OCI-LY3 (cell line): ENCODE measurements at regions not wholly inside any gene's neighbourhood (a gene's known extent, or its start where the extent isn't known, plus 50 kb on each side); places are given as distances from the start of the nearest gene placed in this dataset.
A peak's percentile ranks its signal among the peaks of the same experiment; 100 is the strongest.

ENCODE experiments used
- H2AFZ ChIP-seq: fragments of 200-600, 300-600 bp; shearing (Covaris generic); 2 replicates; pipeline ENCODE4 v1.6.0; 2014; ENCODE audit warnings: antibody characterized with exemption, low read depth, low read length
- H3K27ac ChIP-seq: fragments of 200-600, 300-600 bp; sonication (generic); 2 replicates; pipeline ENCODE4 v1.5.1; 2014; ENCODE audit warnings: mild to moderate bottlenecking, low read length, moderate library complexity, mixed read lengths
- H3K27me3 ChIP-seq: fragments of 200-600, 300-600 bp; sonication (generic); 2 replicates; pipeline ENCODE4 v1.6.1; 2014; ENCODE audit warnings: low read depth, low read length, mixed read lengths
- H3K36me3 ChIP-seq: fragments of 200-600, 300-600 bp; sonication (generic); replicated peaks from 2 replicates; pipeline ENCODE3; 2014; ENCODE audit warnings: low read depth, low read length, mixed read lengths
- H3K4me1 ChIP-seq: fragments of 300-600, 200-600 bp; sonication (generic); 2 replicates; pipeline ENCODE4 v1.6.1; 2014; ENCODE audit warnings: low read length, mixed read lengths
- H3K4me2 ChIP-seq: fragments of 200-600, 300-600 bp; sonication (generic); 2 replicates; pipeline ENCODE4 v1.6.1; 2014; ENCODE audit warnings: low read length, mixed read lengths
- H3K4me3 ChIP-seq: fragments of 300-600, 200-600 bp; sonication (generic); 2 replicates; pipeline ENCODE4 v1.5.1; 2014; ENCODE audit warnings: antibody characterized with exemption, mild to moderate bottlenecking, low read length, moderate library complexity
- H3K79me2 ChIP-seq: fragments of 300-600, 200-600 bp; shearing (Covaris generic); 2 replicates; pipeline ENCODE4 v1.6.1; 2014; ENCODE audit warnings: mild to moderate bottlenecking, low read length, mixed read lengths
- H3K9ac ChIP-seq: fragments of 300-600, 200-600 bp; shearing (Covaris generic); 2 replicates; pipeline ENCODE4 v1.6.0; 2014; ENCODE audit warnings: mild to moderate bottlenecking, low read length, moderate library complexity
- H3K9me3 ChIP-seq: fragments of 200-600, 300-600 bp; shearing (Covaris generic); 2 replicates; pipeline ENCODE4 v1.6.1; 2014; ENCODE audit warnings: low read length, mixed read lengths; ENCODE audit not compliant: insufficient read depth
- H4K20me1 ChIP-seq: fragments of 200-600, 300-600 bp; sonication (generic); 2 replicates; pipeline ENCODE4 v1.6.1; 2016; ENCODE audit warnings: low read length, mixed read lengths; ENCODE audit not compliant: insufficient read depth
- EZH2phosphoT487 ChIP-seq: fragments of 200-600 bp; shearing (Covaris generic); IDR thresholded peaks from 2 replicates; pipeline ENCODE4 v1.6.1; 2018; ENCODE audit warnings: antibody characterized with exemption, mixed run types, low read depth
- TF ChIP-seq, protein P1 (sequence below): fragments of 200-600, 300-600 bp; sonication (generic); IDR thresholded peaks from 2 replicates; pipeline ENCODE4 v1.5.1; 2014; ENCODE audit warnings: antibody characterized with exemption, low read length, low read depth

DNA sequence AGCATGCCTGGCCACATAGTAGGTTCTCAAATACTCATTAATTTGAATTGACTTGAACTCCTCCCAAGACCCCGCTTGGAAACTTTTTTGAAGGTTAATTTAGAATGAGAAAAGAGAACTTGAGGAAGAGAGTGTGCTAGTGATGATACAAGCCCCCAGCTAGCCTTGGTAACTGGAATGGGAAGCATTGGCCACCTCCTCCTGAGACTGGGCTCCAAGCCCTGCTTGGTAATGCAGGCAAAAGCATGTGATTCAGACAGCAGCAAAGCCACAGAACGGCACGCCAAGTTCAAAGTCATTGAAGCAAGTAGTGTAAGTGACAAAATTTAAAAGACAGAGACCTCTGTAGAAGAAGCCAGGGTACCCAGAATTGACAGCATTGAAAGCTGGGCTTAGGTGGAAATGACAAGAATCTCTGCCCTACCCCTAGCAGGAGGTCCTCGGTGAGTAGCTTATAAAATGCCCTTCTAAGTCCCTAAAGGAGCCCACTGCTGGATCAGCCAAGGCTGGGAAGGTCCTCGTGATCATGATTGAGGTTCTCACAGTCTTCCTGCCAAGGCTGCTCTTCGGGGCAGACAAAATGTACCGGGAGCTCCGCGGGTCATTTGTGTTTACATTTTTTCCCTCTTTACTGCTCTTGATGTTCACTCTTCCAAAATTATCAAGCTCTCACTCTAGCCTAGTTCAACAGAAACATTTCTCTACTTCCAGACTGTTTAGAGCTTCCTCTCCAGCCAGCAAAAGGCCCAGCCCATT is 99.4 kb downstream of the TSEN15 start:
- Histone ChIP-seq H3K79me2 (no peaks in the 10 kb centered on the region), H3K36me3 (no peaks in the 10 kb centered on the region), H3K9ac (no peak overlapping the region), H3K4me1 (no peaks in the 10 kb centered on the region), H3K4me3 (no peak overlapping the region), H3K9me3 (no peaks in the 10 kb centered on the region), H3K27me3 (peaks cover 38% of the 10 kb centered on the region), H3K4me2 (no peak overlapping the region), H2AFZ (no peak overlapping the region), H4K20me1 (no peaks in the 10 kb centered on the region), H3K27ac (no peak overlapping the region)
- TF ChIP-seq EZH2phosphoT487: no peak
- TF ChIP-seq, protein P1, sequence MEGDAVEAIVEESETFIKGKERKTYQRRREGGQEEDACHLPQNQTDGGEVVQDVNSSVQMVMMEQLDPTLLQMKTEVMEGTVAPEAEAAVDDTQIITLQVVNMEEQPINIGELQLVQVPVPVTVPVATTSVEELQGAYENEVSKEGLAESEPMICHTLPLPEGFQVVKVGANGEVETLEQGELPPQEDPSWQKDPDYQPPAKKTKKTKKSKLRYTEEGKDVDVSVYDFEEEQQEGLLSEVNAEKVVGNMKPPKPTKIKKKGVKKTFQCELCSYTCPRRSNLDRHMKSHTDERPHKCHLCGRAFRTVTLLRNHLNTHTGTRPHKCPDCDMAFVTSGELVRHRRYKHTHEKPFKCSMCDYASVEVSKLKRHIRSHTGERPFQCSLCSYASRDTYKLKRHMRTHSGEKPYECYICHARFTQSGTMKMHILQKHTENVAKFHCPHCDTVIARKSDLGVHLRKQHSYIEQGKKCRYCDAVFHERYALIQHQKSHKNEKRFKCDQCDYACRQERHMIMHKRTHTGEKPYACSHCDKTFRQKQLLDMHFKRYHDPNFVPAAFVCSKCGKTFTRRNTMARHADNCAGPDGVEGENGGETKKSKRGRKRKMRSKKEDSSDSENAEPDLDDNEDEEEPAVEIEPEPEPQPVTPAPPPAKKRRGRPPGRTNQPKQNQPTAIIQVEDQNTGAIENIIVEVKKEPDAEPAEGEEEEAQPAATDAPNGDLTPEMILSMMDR: no peak

DNA sequence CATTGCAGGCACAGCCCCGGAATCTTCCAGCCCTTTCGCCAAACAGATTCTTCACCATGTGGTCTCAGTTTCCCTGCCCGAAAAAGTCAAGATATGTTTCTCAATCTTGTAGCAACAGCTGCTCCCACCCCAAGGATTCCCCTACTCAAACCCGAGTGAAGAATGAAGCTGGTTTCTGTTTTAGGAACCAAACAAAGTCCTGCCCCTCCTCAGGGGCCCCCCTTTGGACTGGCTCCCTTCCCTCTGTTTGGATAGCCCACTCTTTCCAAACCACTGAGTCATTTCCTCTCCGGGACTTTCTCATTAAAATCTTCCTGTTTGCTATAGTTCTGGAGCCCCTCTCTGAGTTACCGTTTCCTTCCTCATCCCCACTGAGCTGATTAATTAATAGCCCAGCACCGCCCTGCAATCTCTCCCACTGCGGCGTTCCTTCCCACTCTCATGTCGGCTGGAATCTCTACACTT is 100.9 kb downstream of the TSEN15 start:
- no peaks in the 10 kb centered on the region for H3K79me2 ChIP-seq
- peak overlapping the region; percentile 24 for H3K4me3 ChIP-seq
- H3K4me2 ChIP-seq: peak overlapping the region; percentile 39
- no peaks in the 10 kb centered on the region for H4K20me1 ChIP-seq
- no peak overlapping the region for H3K27ac ChIP-seq
- H2AFZ ChIP-seq: peak overlapping the region; percentile 20; the same call in 1 of the 2 replicates
- peaks cover 30% of the 10 kb centered on the region for H3K27me3 ChIP-seq
- no peaks in the 10 kb centered on the region for H3K36me3 ChIP-seq
- no peaks in the 10 kb centered on the region for H3K4me1 ChIP-seq
- H3K9ac ChIP-seq: no peak overlapping the region
- TF ChIP-seq, protein P1: no peak
- TF ChIP-seq EZH2phosphoT487: no peak
- H3K9me3 ChIP-seq: no peaks in the 10 kb centered on the region

DNA sequence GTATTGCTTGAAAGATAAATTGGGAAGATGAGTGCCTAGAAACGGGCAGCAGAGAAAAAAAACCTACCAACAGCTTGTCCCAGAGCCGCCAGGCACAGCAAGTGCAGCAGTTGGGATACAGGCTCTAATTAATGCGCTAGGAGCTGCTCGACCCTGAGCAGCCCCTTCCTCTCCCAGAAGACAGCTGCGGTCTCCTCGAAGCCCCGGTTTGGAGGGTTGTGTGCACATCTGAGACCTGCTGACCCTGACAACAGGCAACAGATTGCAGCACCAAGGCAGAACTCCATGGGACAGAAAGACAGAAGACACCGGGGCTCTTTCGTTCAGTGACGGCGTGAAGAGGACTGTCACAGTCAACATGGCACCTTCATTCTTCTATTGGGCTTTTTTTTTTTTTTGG is 101.4 kb downstream of the TSEN15 start:
- 0 out of 2 replicates have a peak overlapping the region, but pooled peaks have one; percentile 20 for H2AFZ ChIP-seq
- peak overlapping the region; percentile 39 for H3K4me2 ChIP-seq
- no peak for TF ChIP-seq EZH2phosphoT487
- TF ChIP-seq, protein P1: no peak
- H4K20me1 ChIP-seq: no peaks in the 10 kb centered on the region
- H3K4me3 ChIP-seq: no peak overlapping the region
- no peaks in the 10 kb centered on the region for H3K4me1 ChIP-seq
- no peak overlapping the region for H3K9ac ChIP-seq
- H3K27me3 ChIP-seq: peaks cover 27% of the 10 kb centered on the region
- H3K36me3 ChIP-seq: no peaks in the 10 kb centered on the region
- no peaks in the 10 kb centered on the region for H3K9me3 ChIP-seq
- H3K27ac ChIP-seq: no peak overlapping the region
- no peaks in the 10 kb centered on the region for H3K79me2 ChIP-seq

DNA sequence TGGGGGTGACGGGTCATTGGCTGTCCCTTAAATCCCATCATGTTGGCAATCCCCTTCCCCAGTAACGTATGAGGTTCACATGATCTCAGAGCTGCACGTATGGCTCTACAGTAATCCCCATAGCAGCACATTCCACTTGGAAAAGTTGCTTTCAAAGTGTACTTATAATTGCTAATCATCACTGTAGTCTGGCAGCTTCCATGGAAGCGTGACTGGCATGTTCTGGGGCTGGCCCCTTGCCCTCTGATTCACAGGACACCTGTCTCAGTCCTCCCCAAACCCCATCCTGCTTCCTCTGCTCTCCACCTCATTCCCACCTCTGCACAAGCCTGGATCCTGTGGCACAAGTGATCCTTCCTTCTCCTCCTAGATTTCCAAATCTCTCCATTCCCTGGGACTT is 102.2 kb downstream of the TSEN15 start:
- Histone ChIP-seq H4K20me1 (no peaks in the 10 kb centered on the region), H2AFZ (no peak overlapping the region), H3K4me1 (no peaks in the 10 kb centered on the region), H3K4me3 (no peak overlapping the region), H3K27ac (no peak overlapping the region), H3K9me3 (no peaks in the 10 kb centered on the region), H3K79me2 (no peaks in the 10 kb centered on the region), H3K9ac (no peak overlapping the region), H3K36me3 (no peaks in the 10 kb centered on the region), H3K4me2 (no peak overlapping the region), H3K27me3 (peaks cover 24% of the 10 kb centered on the region)
- TF ChIP-seq EZH2phosphoT487: no peak
- TF ChIP-seq, protein P1: no peak
